Osteoblast (primary cell): ENCODE measurements at regions not wholly inside any gene's neighbourhood (a gene's known extent, or its start where the extent isn't known, plus 50 kb on each side); places are given as distances from the start of the nearest gene placed in this dataset.

Experiments
- DNase-seq: peaks from one replicate; pipeline ENCODE4 v3.0.0; 2011; ENCODE audit warnings: low spot score, mixed read lengths; ENCODE audit not compliant: insufficient read length; ENCODE audit errors: missing footprints
- H2AFZ ChIP-seq: 2 replicates; pipeline ENCODE4 v1.6.0; 2011; ENCODE audit warnings: mild to moderate bottlenecking, low read length
- H3K27ac ChIP-seq: 2 replicates; pipeline ENCODE4 v1.5.1; 2011; ENCODE audit warnings: mild to moderate bottlenecking, low read depth, low read length, moderate library complexity
- H3K27me3 ChIP-seq: 2 replicates; pipeline ENCODE4 v1.6.0; 2012; ENCODE audit warnings: mild to moderate bottlenecking, control low read depth, inconsistent platforms, low read length, moderate library complexity; ENCODE audit not compliant: insufficient read depth
- H3K36me3 ChIP-seq: 2 replicates; pipeline ENCODE4 v1.5.1; 2011; ENCODE audit warnings: mild to moderate bottlenecking, low read length, control low read depth, moderate library complexity; ENCODE audit not compliant: insufficient read depth
- H3K4me1 ChIP-seq: 2 replicates; pipeline ENCODE4 v1.5.1; 2011; ENCODE audit warnings: mild to moderate bottlenecking, low read length, control low read depth, moderate library complexity; ENCODE audit not compliant: insufficient read depth
- H3K4me2 ChIP-seq: 2 replicates; pipeline ENCODE4 v1.6.0; 2011; ENCODE audit warnings: mild to moderate bottlenecking, low read length; ENCODE audit not compliant: insufficient read depth
- H3K4me3 ChIP-seq: fragments of 200-600 bp; sonication (generic); 3 replicates; pipeline ENCODE4 v1.5.1; 2012; ENCODE audit warnings: mild to moderate bottlenecking, low read length, inconsistent platforms; ENCODE audit not compliant: insufficient read depth
- H3K79me2 ChIP-seq: 2 replicates; pipeline ENCODE4 v1.6.0; 2012; ENCODE audit warnings: mild to moderate bottlenecking, low read length, control low read depth, inconsistent platforms; ENCODE audit not compliant: insufficient read depth
- H3K9me3 ChIP-seq: 2 replicates; pipeline ENCODE4 v1.5.1; 2011; ENCODE audit warnings: low read depth, low read length, control low read depth
- H4K20me1 ChIP-seq: 2 replicates; pipeline ENCODE4 v1.6.0; 2012; ENCODE audit warnings: mild to moderate bottlenecking, low read length, control low read depth; ENCODE audit not compliant: insufficient read depth
- TF ChIP-seq, protein P1 (sequence below): IDR thresholded peaks from 2 replicates; pipeline ENCODE4 v1.5.1; 2011; ENCODE audit warnings: mild to moderate bottlenecking, low read depth, low read length, moderate library complexity; ENCODE audit errors: extremely low read depth

DNA sequence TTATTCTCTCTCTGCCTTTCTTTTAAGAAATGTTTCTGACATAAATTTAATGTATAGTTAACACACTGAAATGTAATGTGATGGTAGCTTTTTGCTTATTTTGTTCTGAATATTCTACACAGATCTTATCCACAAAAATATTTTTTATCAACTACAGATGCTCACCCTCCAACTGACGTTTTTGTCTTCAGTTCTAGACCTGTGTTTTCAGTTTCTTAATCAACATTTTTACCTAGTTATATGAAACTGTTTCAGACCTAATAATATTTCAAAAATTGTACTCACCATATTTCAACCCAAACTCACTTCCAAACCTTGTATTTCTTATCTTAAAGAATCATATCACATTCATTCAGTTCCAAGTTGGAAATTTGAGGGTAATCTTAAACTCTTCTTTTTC, 452.8 kb downstream of the RFPL4B start:
- Histone ChIP-seq H3K27ac (no peak overlapping the region), H2AFZ (peak overlapping the region; percentile 13), H3K9me3 (no peaks in the 10 kb centered on the region), H3K4me2 (no peak overlapping the region), H3K79me2 (no peaks in the 10 kb centered on the region), H3K4me1 (peaks cover 18% of the 10 kb centered on the region), H3K4me3 (no peak overlapping the region), H4K20me1 (no peaks in the 10 kb centered on the region), H3K27me3 (no peaks in the 10 kb centered on the region), H3K36me3 (no peaks in the 10 kb centered on the region)
- DNase-seq: no peak
- TF ChIP-seq, protein P1, sequence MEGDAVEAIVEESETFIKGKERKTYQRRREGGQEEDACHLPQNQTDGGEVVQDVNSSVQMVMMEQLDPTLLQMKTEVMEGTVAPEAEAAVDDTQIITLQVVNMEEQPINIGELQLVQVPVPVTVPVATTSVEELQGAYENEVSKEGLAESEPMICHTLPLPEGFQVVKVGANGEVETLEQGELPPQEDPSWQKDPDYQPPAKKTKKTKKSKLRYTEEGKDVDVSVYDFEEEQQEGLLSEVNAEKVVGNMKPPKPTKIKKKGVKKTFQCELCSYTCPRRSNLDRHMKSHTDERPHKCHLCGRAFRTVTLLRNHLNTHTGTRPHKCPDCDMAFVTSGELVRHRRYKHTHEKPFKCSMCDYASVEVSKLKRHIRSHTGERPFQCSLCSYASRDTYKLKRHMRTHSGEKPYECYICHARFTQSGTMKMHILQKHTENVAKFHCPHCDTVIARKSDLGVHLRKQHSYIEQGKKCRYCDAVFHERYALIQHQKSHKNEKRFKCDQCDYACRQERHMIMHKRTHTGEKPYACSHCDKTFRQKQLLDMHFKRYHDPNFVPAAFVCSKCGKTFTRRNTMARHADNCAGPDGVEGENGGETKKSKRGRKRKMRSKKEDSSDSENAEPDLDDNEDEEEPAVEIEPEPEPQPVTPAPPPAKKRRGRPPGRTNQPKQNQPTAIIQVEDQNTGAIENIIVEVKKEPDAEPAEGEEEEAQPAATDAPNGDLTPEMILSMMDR: no peak

DNA sequence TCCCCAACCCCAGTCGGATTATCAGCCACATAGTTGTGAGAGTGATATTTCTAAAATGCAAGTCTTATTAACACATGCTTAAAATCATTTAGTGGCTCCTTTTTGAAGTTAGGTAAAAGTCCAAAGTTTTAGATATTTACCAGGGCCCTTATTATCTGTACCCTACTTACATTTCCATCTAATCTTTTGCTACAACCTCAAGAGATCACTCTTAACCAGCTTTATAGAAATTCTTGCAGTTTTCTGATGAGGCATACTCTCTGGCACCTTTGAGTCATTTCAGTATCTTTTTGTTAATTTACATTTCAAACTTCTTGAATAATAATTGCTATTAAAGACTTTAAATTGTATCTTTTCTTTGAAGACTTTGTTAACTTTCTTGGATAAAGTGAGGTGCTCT, 453.3 kb downstream of the RFPL4B start:
- TF ChIP-seq, protein P1: peak; percentile 5
- peak; percentile 61 for DNase-seq

DNA sequence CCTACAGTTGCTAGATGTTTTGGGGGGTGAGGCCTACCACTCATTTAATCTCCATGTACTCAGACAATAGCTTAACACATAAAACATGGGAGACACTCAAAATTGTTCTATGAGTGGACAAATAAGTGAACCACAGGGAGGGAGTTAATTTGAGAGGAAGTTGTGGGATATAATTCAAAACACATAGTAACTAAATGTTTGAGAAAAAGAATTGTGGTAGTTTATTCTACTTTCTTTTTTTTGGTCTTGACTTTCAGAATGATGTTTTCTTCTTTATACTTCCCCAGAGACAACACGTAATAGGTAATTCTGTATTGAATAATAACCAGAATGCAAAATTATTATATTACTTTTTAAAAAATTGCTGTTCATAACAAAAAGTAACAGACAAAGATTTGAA, 453.8 kb downstream of the RFPL4B start:
- no peaks in the 10 kb centered on the region for H4K20me1 ChIP-seq
- H2AFZ ChIP-seq: peak overlapping the region; percentile 13
- no peaks in the 10 kb centered on the region for H3K9me3 ChIP-seq
- H3K4me1 ChIP-seq: peaks cover 20% of the 10 kb centered on the region
- TF ChIP-seq, protein P1: no peak
- peak overlapping the region; percentile 61 for H3K27ac ChIP-seq
- H3K4me3 ChIP-seq: no peak overlapping the region
- no peaks in the 10 kb centered on the region for H3K27me3 ChIP-seq
- H3K4me2 ChIP-seq: no peak overlapping the region
- no peaks in the 10 kb centered on the region for H3K36me3 ChIP-seq
- no peak for DNase-seq
- H3K79me2 ChIP-seq: no peaks in the 10 kb centered on the region

More for the DNA sequence above, 453.3 kb downstream of the RFPL4B start:
- Histone ChIP-seq H3K4me3 (no peak overlapping the region), H3K79me2 (no peaks in the 10 kb centered on the region), H3K4me2 (no peak overlapping the region), H3K4me1 (peaks cover 18% of the 10 kb centered on the region), H3K9me3 (no peaks in the 10 kb centered on the region), H3K36me3 (no peaks in the 10 kb centered on the region), H3K27ac (no peak overlapping the region), H2AFZ (peak overlapping the region; percentile 13), H3K27me3 (no peaks in the 10 kb centered on the region), H4K20me1 (no peaks in the 10 kb centered on the region)

DNA sequence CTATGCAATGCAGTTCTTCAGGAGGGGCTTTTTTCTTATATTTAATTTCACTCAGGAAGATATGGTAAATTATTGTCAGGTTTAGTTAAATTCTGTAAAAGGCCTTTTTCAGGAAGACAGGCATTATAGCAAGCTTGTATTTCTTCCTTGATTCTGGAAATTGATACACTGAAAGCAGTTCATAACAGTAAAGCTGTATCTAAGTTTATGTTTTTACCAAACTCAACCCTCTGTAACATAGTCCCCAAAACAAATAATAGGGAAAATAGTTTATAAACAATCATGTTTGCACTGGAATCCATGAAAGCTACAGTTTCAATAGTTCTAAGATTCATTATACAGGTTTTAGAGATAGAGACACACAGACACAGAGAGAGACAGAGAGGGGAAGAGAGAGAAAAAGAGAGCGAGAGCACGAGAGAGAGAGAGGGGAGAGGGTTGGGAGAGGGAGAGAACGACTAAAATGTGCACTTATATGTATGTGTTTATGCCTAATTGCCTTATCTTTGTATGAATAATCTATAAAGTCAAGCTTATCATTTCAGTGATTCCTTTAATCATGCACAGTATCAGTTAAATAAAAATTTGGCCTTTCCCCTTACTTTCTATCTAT, 454.4 kb downstream of the RFPL4B start:
- Histone ChIP-seq H3K27me3 (no peaks in the 10 kb centered on the region), H3K4me1 (peaks cover 22% of the 10 kb centered on the region), H4K20me1 (no peaks in the 10 kb centered on the region), H3K36me3 (no peaks in the 10 kb centered on the region), H2AFZ (peak overlapping the region; percentile 47), H3K4me2 (peak overlapping the region; percentile 60), H3K27ac (peak overlapping the region; percentile 61), H3K79me2 (no peaks in the 10 kb centered on the region), H3K9me3 (no peaks in the 10 kb centered on the region), H3K4me3 (no peak overlapping the region)
- DNase-seq: no peak
- TF ChIP-seq, protein P1: no peak
